Neural progenitor cell (in vitro differentiated cells): ENCODE measurements at regions not wholly inside any gene's neighbourhood (a gene's known extent, or its start where the extent isn't known, plus 50 kb on each side); places are given as distances from the start of the nearest gene placed in this dataset.

Experiments used
- EZH2 ChIP-seq: fragments of 200-600 bp; sonication (generic); IDR thresholded peaks from 2 replicates; pipeline ENCODE4 v1.6.1; 2017; ENCODE audit warnings: antibody characterized with exemption, mild to moderate bottlenecking, moderate library complexity
- TF ChIP-seq, protein P1 (sequence below): fragments of 200-600 bp; sonication (generic); IDR thresholded peaks from 2 replicates; pipeline ENCODE4 v1.5.1; 2017; ENCODE audit warnings: antibody characterized with exemption, mild to moderate bottlenecking

DNA sequence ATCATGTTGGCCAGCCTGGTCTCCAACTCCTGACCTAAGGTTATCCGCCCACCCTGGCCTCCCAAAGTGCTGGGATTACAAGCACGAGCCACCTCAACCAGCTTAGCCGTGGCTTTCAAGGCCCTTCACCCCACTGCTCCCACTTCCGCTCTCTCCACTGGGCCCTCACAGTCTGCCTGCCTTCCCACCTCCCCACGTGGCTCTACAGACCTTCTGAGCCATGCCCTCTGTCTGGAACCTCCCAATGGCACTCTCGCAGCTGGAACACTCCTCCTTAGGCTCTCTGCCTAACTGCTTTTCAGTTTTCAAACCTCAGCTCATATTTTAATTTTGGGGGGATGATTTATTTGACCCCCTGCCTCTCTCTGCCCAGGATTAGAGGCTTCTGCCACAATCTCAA is 59.3 kb upstream of the SH3RF1 start:
- TF ChIP-seq, protein P1, sequence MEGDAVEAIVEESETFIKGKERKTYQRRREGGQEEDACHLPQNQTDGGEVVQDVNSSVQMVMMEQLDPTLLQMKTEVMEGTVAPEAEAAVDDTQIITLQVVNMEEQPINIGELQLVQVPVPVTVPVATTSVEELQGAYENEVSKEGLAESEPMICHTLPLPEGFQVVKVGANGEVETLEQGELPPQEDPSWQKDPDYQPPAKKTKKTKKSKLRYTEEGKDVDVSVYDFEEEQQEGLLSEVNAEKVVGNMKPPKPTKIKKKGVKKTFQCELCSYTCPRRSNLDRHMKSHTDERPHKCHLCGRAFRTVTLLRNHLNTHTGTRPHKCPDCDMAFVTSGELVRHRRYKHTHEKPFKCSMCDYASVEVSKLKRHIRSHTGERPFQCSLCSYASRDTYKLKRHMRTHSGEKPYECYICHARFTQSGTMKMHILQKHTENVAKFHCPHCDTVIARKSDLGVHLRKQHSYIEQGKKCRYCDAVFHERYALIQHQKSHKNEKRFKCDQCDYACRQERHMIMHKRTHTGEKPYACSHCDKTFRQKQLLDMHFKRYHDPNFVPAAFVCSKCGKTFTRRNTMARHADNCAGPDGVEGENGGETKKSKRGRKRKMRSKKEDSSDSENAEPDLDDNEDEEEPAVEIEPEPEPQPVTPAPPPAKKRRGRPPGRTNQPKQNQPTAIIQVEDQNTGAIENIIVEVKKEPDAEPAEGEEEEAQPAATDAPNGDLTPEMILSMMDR = no peak
- TF ChIP-seq EZH2 = no peak
